ENCODE measurements at regions not wholly inside any gene's neighbourhood (a gene's known extent, or its start where the extent isn't known, plus 50 kb on each side); places are given as distances from the start of the nearest gene placed in this dataset.
"Not testable (repeated sequence)": the region's sequence is repeated elsewhere in the genome, so short reads cannot be mapped to it uniquely, and the experiment has no call there.

- DNase-seq (ENCODE audit: low spot score), result no peak
- in situ Hi-C loops (cut with HindIII; ENCODE audit: low sequenced_read_pairs), result no loop called here
These were observed 110.0 kb upstream of the MTHFD1L start for GRCh38 chr6:150755524-150755923.

- in situ Hi-C loops (cut with HindIII; ENCODE audit: low sequenced_read_pairs), result no loop called here
- no peak for DNase-seq (ENCODE audit: low spot score)
These were observed 109.3 kb upstream of the MTHFD1L start for GRCh38 chr6:150756173-150756572.

- DNase-seq (ENCODE audit: low spot score); in situ Hi-C loops (cut with HindIII; ENCODE audit: low sequenced_read_pairs): not testable (repeated sequence)
These were observed 107.7 kb upstream of the MTHFD1L start for GRCh38 chr6:150757807-150758206.

GRCh38 chr6:150759483-150759882 is 106.0 kb upstream of the MTHFD1L start:
- DNase-seq (ENCODE audit: low spot score), result no peak
- in situ Hi-C loops (cut with HindIII; ENCODE audit: low sequenced_read_pairs), result no loop called here

- DNase-seq (ENCODE audit: low spot score), result no peak
- in situ Hi-C loops (cut with HindIII; ENCODE audit: low sequenced_read_pairs), result no loop called here
These were observed 103.7 kb upstream of the MTHFD1L start for GRCh38 chr6:150761771-150762170.

GRCh38 chr6:150764334-150765066 is 101.0 kb upstream of the MTHFD1L start:
- no peak for DNase-seq (ENCODE audit: low spot score)
- in situ Hi-C loops (cut with HindIII; ENCODE audit: low sequenced_read_pairs), result no loop called here

GRCh38 chr6:150765067-150765764 is 100.3 kb upstream of the MTHFD1L start:
- no peak for DNase-seq (ENCODE audit: low spot score)
- in situ Hi-C loops (cut with HindIII; ENCODE audit: low sequenced_read_pairs), result no loop called here

- in situ Hi-C loops (cut with HindIII; ENCODE audit: low sequenced_read_pairs), result no loop called here
- no peak for DNase-seq (ENCODE audit: low spot score)
These were observed 99.1 kb upstream of the MTHFD1L start for GRCh38 chr6:150766201-150766997.

GRCh38 chr6:150767161-150767560 is 98.3 kb upstream of the MTHFD1L start:
- no peak for DNase-seq (ENCODE audit: low spot score)
- in situ Hi-C loops (cut with HindIII; ENCODE audit: low sequenced_read_pairs), result no loop called here

- in situ Hi-C loops (cut with HindIII; ENCODE audit: low sequenced_read_pairs), result no loop called here
- peak; percentile 3 for DNase-seq (ENCODE audit: low spot score)
These were observed 97.9 kb upstream of the MTHFD1L start for GRCh38 chr6:150767571-150768018.

- in situ Hi-C loops (cut with HindIII; ENCODE audit: low sequenced_read_pairs), result no loop called here
These were observed 94.9 kb upstream of the MTHFD1L start for GRCh38 chr6:150770637-150771036.

GRCh38 chr6:150773969-150774368 is 91.5 kb upstream of the MTHFD1L start:
- in situ Hi-C loops (cut with HindIII; ENCODE audit: low sequenced_read_pairs), result no loop called here
- no peak for DNase-seq (ENCODE audit: low spot score)

More at GRCh38 chr6:150770637-150771036, 94.9 kb upstream of the MTHFD1L start:
- DNase-seq (ENCODE audit: low spot score), result no peak

- in situ Hi-C loops (cut with HindIII; ENCODE audit: low sequenced_read_pairs), result no loop called here
These were observed 89.9 kb upstream of the MTHFD1L start for GRCh38 chr6:150775415-150776203.

GRCh38 chr6:150777736-150778135 is 87.8 kb upstream of the MTHFD1L start:
- no peak for DNase-seq (ENCODE audit: low spot score)

More at GRCh38 chr6:150775415-150776203, 89.9 kb upstream of the MTHFD1L start:
- no peak for DNase-seq (ENCODE audit: low spot score)

GRCh38 chr6:150783813-150784212 is 81.7 kb upstream of the MTHFD1L start:
- DNase-seq (ENCODE audit: low spot score), result no peak
- in situ Hi-C loops (cut with HindIII; ENCODE audit: low sequenced_read_pairs), result no loop called here

More at GRCh38 chr6:150777736-150778135, 87.8 kb upstream of the MTHFD1L start:
- in situ Hi-C loops (cut with HindIII; ENCODE audit: low sequenced_read_pairs), result no loop called here

GRCh38 chr6:150787429-150787828 is 78.1 kb upstream of the MTHFD1L start:
- in situ Hi-C loops (cut with HindIII; ENCODE audit: low sequenced_read_pairs), result no loop called here
- no peak for DNase-seq (ENCODE audit: low spot score)

- in situ Hi-C loops (cut with HindIII; ENCODE audit: low sequenced_read_pairs), result no loop called here
- no peak for DNase-seq (ENCODE audit: low spot score)
These were observed 77.4 kb upstream of the MTHFD1L start for GRCh38 chr6:150788089-150788488.

GRCh38 chr6:150789906-150790305 is 75.6 kb upstream of the MTHFD1L start:
- in situ Hi-C loops (cut with HindIII; ENCODE audit: low sequenced_read_pairs); DNase-seq (ENCODE audit: low spot score): not testable (repeated sequence)

- in situ Hi-C loops (cut with HindIII; ENCODE audit: low sequenced_read_pairs), result no loop called here
- no peak for DNase-seq (ENCODE audit: low spot score)
These were observed 73.8 kb upstream of the MTHFD1L start for GRCh38 chr6:150791717-150792116.

Data from G401 (cell line).